K562 (cell line): ENCODE measurements at regions not wholly inside any gene's neighbourhood (a gene's known extent, or its start where the extent isn't known, plus 50 kb on each side); places are given as distances from the start of the nearest gene placed in this dataset.

Experiments used
- ATAC-seq: fragments of 200-7000 bp; cut with Tn5 transposase; 3 replicates; pipeline ENCODE4 v1.9.1; 2020; ENCODE audit warnings: moderate library complexity
- BruUV-seq: library from RNA; stranded (reverse); fragments of 400-500 nt; replicated peaks from 2 replicates; lab custom pipeline; 2021; lab: Mats Ljungman, UMichigan
- CTCF ChIA-PET: fragments of 300-600 bp; formaldehyde crosslinking; extraction: SDS; loops from one replicate; lab custom pipeline; 2021; ENCODE audit warnings: low intra/inter-chr PET ratio; lab: Yijun Ruan, JAX
- POLR2A ChIA-PET: fragments of 300-600, 350-650 bp; sonication (Branson Sonifier 250); formaldehyde crosslinking; extraction: SDS; loops from one replicate; lab custom pipeline; 2021; ENCODE audit warnings: antibody characterized with exemption, inconsistent platforms; lab: Yijun Ruan, JAX
- DNase-seq, 4 experiments: peaks; one replicate each; pipeline versions ENCODE4 v3.0.0 to v3.0.0-alpha.2; 2011 to 2018; ENCODE audit warnings: low spot score in 3 of 4, mixed read lengths in 3 of 4; ENCODE audit errors: extremely low read depth in 1 of 4
- FAIRE-seq: peaks from 2 replicates; lab custom pipeline; 2011; peaks lifted over from hg19 to GRCh38; lab: Jason Lieb, UNC
- H2AFZ ChIP-seq: 2 replicates; pipeline ENCODE4 v1.6.0; 2011; ENCODE audit warnings: low read depth, low read length, control low read depth, inconsistent platforms
- H3K27ac ChIP-seq: fragments of 200-600 bp; 3 replicates; pipeline ENCODE4 v1.8.0; 2011; ENCODE audit warnings: low read depth, mild to moderate bottlenecking, control low read depth, inconsistent platforms, low read length, moderate library complexity, mixed read lengths; ENCODE audit errors: extremely low read depth
- H3K27me3 ChIP-seq, 2 experiments: fragments of 300-600 bp in 1 of 2; 2 replicates in 1 of 2; 3 replicates in 1 of 2; pipeline versions ENCODE4 v1.6.0 to v1.8.0; 2011; ENCODE audit warnings: inconsistent platforms in 2 of 2, low read length in 2 of 2, mild to moderate bottlenecking in 1 of 2, mixed read lengths in 1 of 2, moderate library complexity in 1 of 2; ENCODE audit not compliant: control insufficient read depth in 2 of 2, insufficient read depth in 2 of 2
- H3K36me3 ChIP-seq: fragments of 300-600 bp; 3 replicates; pipeline ENCODE4 v1.8.0; 2011; ENCODE audit warnings: mild to moderate bottlenecking, low read length, inconsistent platforms; ENCODE audit not compliant: control insufficient read depth, insufficient read depth
- H3K4me1 ChIP-seq, 2 experiments: fragments of 200-600 bp in 1 of 2; replicated peaks in 1 of 2; 2 replicates in 1 of 2; 3 replicates in 1 of 2; pipeline versions ENCODE4 v1.5.1 to v1.8.0; 2011; ENCODE audit warnings: inconsistent platforms in 2 of 2, low read length in 2 of 2, mild to moderate bottlenecking in 1 of 2, mixed read lengths in 1 of 2, moderate library complexity in 1 of 2; ENCODE audit not compliant: control insufficient read depth in 2 of 2, insufficient read depth in 2 of 2
- H3K4me2 ChIP-seq: 2 replicates; pipeline ENCODE4 v1.6.1; 2011; ENCODE audit warnings: low read length, control low read depth, inconsistent platforms, mixed read lengths; ENCODE audit not compliant: insufficient read depth
- H3K4me3 ChIP-seq: fragments of 200-600 bp; sonication (generic), shearing (Covaris generic); 2 replicates; pipeline ENCODE4 v1.5.1; 2016; ENCODE audit warnings: control low read depth, inconsistent platforms
- H3K79me2 ChIP-seq: fragments of 200-600 bp; 3 replicates; pipeline ENCODE4 v1.8.0; 2011; ENCODE audit warnings: low read length, inconsistent platforms; ENCODE audit not compliant: control insufficient read depth, insufficient read depth
- H3K9ac ChIP-seq, 2 experiments: 2 replicates each; pipeline versions ENCODE4 v1.6.0 to v1.6.1; 2011; ENCODE audit warnings: low read depth in 2 of 2, low read length in 2 of 2, control low read depth in 1 of 2, inconsistent platforms in 1 of 2, mild to moderate bottlenecking in 1 of 2, mixed read lengths in 1 of 2; ENCODE audit not compliant: insufficient read depth in 1 of 2
- H3K9me1 ChIP-seq: one replicate; pipeline ENCODE4 v1.6.0; 2011; ENCODE audit warnings: inconsistent platforms, mild to moderate bottlenecking, low read length, moderate library complexity; ENCODE audit not compliant: control insufficient read depth, insufficient read depth
- H3K9me3 ChIP-seq: replicated peaks from 2 replicates; pipeline ENCODE4 v1.5.1; 2011; ENCODE audit warnings: low read depth, low read length, inconsistent platforms; ENCODE audit not compliant: control insufficient read depth, insufficient read depth
- H4K20me1 ChIP-seq: replicated peaks from 2 replicates; pipeline ENCODE4 v1.6.1; 2011; ENCODE audit warnings: low read length, inconsistent platforms, mixed read lengths; ENCODE audit not compliant: control insufficient read depth, insufficient read depth
- BHLHE40 ChIP-seq: IDR thresholded peaks from 2 replicates; pipeline ENCODE4 v1.6.1; 2011; ENCODE audit warnings: low read length, improper control_type of control experiment
- GABPB1 ChIP-seq: sonication (generic); formaldehyde crosslinking; IDR thresholded peaks from 2 replicates; pipeline ENCODE4 v1.8.0; 2022; ENCODE audit warnings: mild to moderate bottlenecking, missing genetic modification reagents
- HES1 ChIP-seq: fragments of 450-650 bp; IDR thresholded peaks from 2 replicates; pipeline ENCODE4 v1.6.1; 2016; ENCODE audit warnings: low read depth, mild to moderate bottlenecking, moderate library complexity
- KDM5B ChIP-seq: fragments of 200-600 bp; sonication (generic); IDR thresholded peaks from 2 replicates; pipeline ENCODE4 v1.6.1; 2012; ENCODE audit warnings: low read depth, mild to moderate bottlenecking, moderate library complexity, low read length, control low read depth, inconsistent platforms; ENCODE audit not compliant: insufficient replicate concordance
- NCOA1 ChIP-seq: fragments of 450-650 bp; IDR thresholded peaks from 2 replicates; pipeline ENCODE4 v1.6.1; 2016; ENCODE audit warnings: low read depth
- PHB ChIP-seq: fragments of 250-450 bp; sonication (Bioruptor Pico); IDR thresholded peaks from 2 replicates; pipeline ENCODE4 v1.5.0; 2021
- SMAD1 ChIP-seq: fragments of 150-350 bp; IDR thresholded peaks from 2 replicates; pipeline ENCODE4 v1.6.1; 2014; ENCODE audit warnings: low read length, low read depth; ENCODE audit not compliant: partially characterized antibody
- SMAD2 ChIP-seq: fragments of 150-350 bp; IDR thresholded peaks from 2 replicates; pipeline ENCODE4 v1.6.1; 2014; ENCODE audit warnings: low read depth, mild to moderate bottlenecking, low read length
- SOX6 ChIP-seq: fragments of 450-650 bp; IDR thresholded peaks from 2 replicates; pipeline ENCODE4 v1.6.1; 2014; ENCODE audit warnings: mild to moderate bottlenecking
- SRSF3 ChIP-seq: fragments of 200-400 bp; formaldehyde crosslinking; IDR thresholded peaks from 2 replicates; pipeline ENCODE4 v1.6.1; 2016; ENCODE audit warnings: mild to moderate bottlenecking, low read length, moderate library complexity; ENCODE audit not compliant: insufficient read depth
- STAT5A ChIP-seq: IDR thresholded peaks from 2 replicates; pipeline ENCODE4 v1.6.1; 2012; ENCODE audit warnings: low read length, inconsistent platforms, borderline replicate concordance
- STAT5B ChIP-seq: fragments of 250-450 bp; sonication (Bioruptor Pico); IDR thresholded peaks from 2 replicates; pipeline ENCODE4 v1.8.0; 2021; ENCODE audit warnings: mild to moderate bottlenecking, inconsistent platforms
- YY1 ChIP-seq, 3 experiments: IDR thresholded peaks; 2 replicates each; pipeline ENCODE4 v1.6.1; 2011; ENCODE audit warnings: low read length in 2 of 3, mild to moderate bottlenecking in 2 of 3, moderate library complexity in 2 of 3, borderline replicate concordance in 1 of 3, control low read depth in 1 of 3, low read depth in 1 of 3; ENCODE audit not compliant: insufficient read depth in 3 of 3, insufficient replicate concordance in 2 of 3, control insufficient read depth in 1 of 3, insufficient read length in 1 of 3; ENCODE audit errors: extremely low read depth in 1 of 3
- ZNF175 ChIP-seq: fragments of 200-800 bp; sonication (Bioruptor generic); IDR thresholded peaks from 2 replicates; pipeline ENCODE4 v1.6.1; 2016; ENCODE audit warnings: low read depth, mild to moderate bottlenecking, missing genetic modification characterization, missing compliant biosample characterization
- ZNF584 ChIP-seq: fragments of 200-800 bp; sonication (Bioruptor generic); IDR thresholded peaks from 2 replicates; pipeline ENCODE4 v1.6.1; 2016; ENCODE audit warnings: low read depth, mild to moderate bottlenecking, missing genetic modification characterization, missing compliant biosample characterization
- ZNF589 ChIP-seq: fragments of 200-800 bp; sonication (Bioruptor generic); IDR thresholded peaks from 2 replicates; pipeline ENCODE4 v1.6.1; 2016; ENCODE audit warnings: low read depth, missing genetic modification characterization, missing compliant biosample characterization
- ZNF764 ChIP-seq: fragments of 250-450 bp; sonication (Bioruptor Pico); IDR thresholded peaks from 2 replicates; pipeline ENCODE4 v1.4.0; 2020; ENCODE audit warnings: low read depth, mild to moderate bottlenecking, moderate library complexity
- WGBS: fragments of 100-300 bp; shearing (Covaris generic); methylation state at CpG from one replicate; pipeline ENCODE4 v1.1.6; 2016; ENCODE audit warnings: low coverage, mixed read lengths; ENCODE audit not compliant: insufficient coverage; ENCODE audit errors: missing lambda C conversion rate; 5-methylcytosine and 5-hydroxymethylcytosine counted together
- in situ Hi-C: fragments of 300-500 bp; cut with MboI; formaldehyde crosslinking; loops from 4 replicates; pipeline ENCODE4 v1.15.0; 2018; ENCODE audit warnings: inconsistent platforms, mixed read lengths
- intact Hi-C: fragments of 100-400 bp; cut with micrococcal nuclease; formaldehyde crosslinking; loops from 2 replicates; pipeline ENCODE4 v1.14.2; 2022

GRCh38 chr13:105035092-105035491 lies 1500.4 kb downstream of the EFNB2 start:
- WGBS, result 0% methylated on average over 3 of the region's 4 CpGs
- Histone ChIP-seq H3K4me1 (no peaks in the 10 kb centered on the region), H2AFZ (no peak overlapping the region), H3K4me3 (no peak overlapping the region), H3K27me3 (no peaks in the 10 kb centered on the region), H3K4me2 (no peak overlapping the region), H3K36me3 (no peaks in the 10 kb centered on the region), H3K9ac (no peak overlapping the region), H3K9me1 (no peaks in the 10 kb centered on the region), H3K9me3 (no peaks in the 10 kb centered on the region), H4K20me1 (no peaks in the 10 kb centered on the region), H3K79me2 (no peaks in the 10 kb centered on the region), H3K27ac (no peak overlapping the region)
- POLR2A ChIA-PET, result no interaction called here
- DNase-seq (no peak), ATAC-seq (no peak), FAIRE-seq (no peak)
- intact Hi-C loops, result no loop called here
- CTCF ChIA-PET, result no interaction called here
- TF ChIP-seq ZNF764 (no peak), SRSF3 (no peak), GABPB1 (CRISPR knock-in tag) (no peak), KDM5B (no peak), SMAD2 (no peak), HES1 (no peak), SOX6 (no peak), STAT5A (no peak), ZNF584 (CRISPR knock-in tag) (no peak), BHLHE40 (no peak), ZNF175 (CRISPR knock-in tag) (no peak), STAT5B (no peak), YY1 (IDR thresholded peaks at IDR 0.05; ENCODE audit: borderline replicate concordance in 1 of 3, control insufficient read depth in 1 of 3, extremely low read depth in 1 of 3, insufficient read depth in 3 of 3, insufficient read length in 1 of 3, insufficient replicate concordance in 2 of 3, low read depth in 1 of 3, low read length in 2 of 3) (no peak), NCOA1 (no peak), SMAD1 (no peak), ZNF589 (CRISPR knock-in tag) (no peak), PHB (CRISPR knock-in tag) (no peak)
- TF ChIP-seq, all 486 proteins: peak for 0
- in situ Hi-C loops, result no loop called here
- no TSS peak for BruUV-seq
